Skeletal muscle tissue (tissue), 3 donors: ENCODE measurements at regions not wholly inside any gene's neighbourhood (a gene's known extent, or its start where the extent isn't known, plus 50 kb on each side); places are given as distances from the start of the nearest gene placed in this dataset.

Experiments
- H3K27ac ChIP-seq: one replicate; pipeline ENCODE4 v1.7.0; 2013; ENCODE audit warnings: mild to moderate bottlenecking, low read depth, low read length, inconsistent platforms
- H3K27me3 ChIP-seq, 3 donors: one replicate each; pipeline ENCODE4 v1.7.0; 2013; ENCODE audit warnings: low read length in 3 of 3; ENCODE audit not compliant: control insufficient read depth in 3 of 3, insufficient read depth in 3 of 3
- H3K36me3 ChIP-seq, 3 donors: one replicate each; pipeline ENCODE4 v1.7.0; 2013; ENCODE audit warnings: low read length in 3 of 3; ENCODE audit not compliant: control insufficient read depth in 3 of 3, insufficient read depth in 3 of 3
- H3K4me1 ChIP-seq, 3 donors: one replicate each; pipeline ENCODE4 v1.7.0; 2013; ENCODE audit warnings: low read length in 3 of 3, mild to moderate bottlenecking in 3 of 3; ENCODE audit not compliant: control insufficient read depth in 3 of 3, insufficient read depth in 3 of 3
- H3K4me3 ChIP-seq, 3 donors: one replicate each; pipeline ENCODE4 v1.7.0; 2013; ENCODE audit warnings: low read length in 3 of 3
- H3K9ac ChIP-seq, 3 donors: one replicate each; pipeline ENCODE4 v1.7.0; 2013; ENCODE audit warnings: low read length in 3 of 3, mild to moderate bottlenecking in 3 of 3, moderate library complexity in 2 of 3, low read depth in 1 of 3
- H3K9me3 ChIP-seq, 3 donors: one replicate each; pipeline ENCODE4 v1.7.0; 2013; ENCODE audit warnings: low read length in 3 of 3; ENCODE audit not compliant: control insufficient read depth in 3 of 3
- donor health status: Osteomylitis.

DNA sequence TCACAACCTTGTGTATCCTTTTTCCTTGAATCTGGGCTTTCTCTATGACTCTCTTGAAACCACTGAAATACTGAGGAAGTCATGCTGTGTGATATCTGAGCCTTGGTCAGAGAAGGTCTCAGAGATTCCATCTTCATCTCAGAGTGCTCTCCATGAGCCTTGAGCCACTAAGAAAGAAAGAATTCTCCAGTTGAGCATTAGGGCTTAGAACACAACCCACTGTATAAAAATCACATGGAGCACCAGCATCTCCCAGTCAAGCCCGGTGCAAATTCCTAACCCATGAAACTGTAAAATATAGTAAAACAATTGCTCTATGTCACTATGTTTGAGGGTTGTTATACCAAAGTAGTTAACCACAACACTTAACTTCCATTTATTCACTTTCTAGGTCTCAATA lies 181.4 kb downstream of the MOXD1 start:
- H3K4me3 ChIP-seq: no peak overlapping the region
- no peaks in the 10 kb centered on the region for H3K9me3 ChIP-seq
- H3K27ac ChIP-seq: no peak overlapping the region
- no peaks in the 10 kb centered on the region for H3K36me3 ChIP-seq
- no peak overlapping the region for H3K9ac ChIP-seq
- H3K4me1 ChIP-seq: no peaks in the 10 kb centered on the region
- H3K27me3 ChIP-seq: no peaks in the 10 kb centered on the region

DNA sequence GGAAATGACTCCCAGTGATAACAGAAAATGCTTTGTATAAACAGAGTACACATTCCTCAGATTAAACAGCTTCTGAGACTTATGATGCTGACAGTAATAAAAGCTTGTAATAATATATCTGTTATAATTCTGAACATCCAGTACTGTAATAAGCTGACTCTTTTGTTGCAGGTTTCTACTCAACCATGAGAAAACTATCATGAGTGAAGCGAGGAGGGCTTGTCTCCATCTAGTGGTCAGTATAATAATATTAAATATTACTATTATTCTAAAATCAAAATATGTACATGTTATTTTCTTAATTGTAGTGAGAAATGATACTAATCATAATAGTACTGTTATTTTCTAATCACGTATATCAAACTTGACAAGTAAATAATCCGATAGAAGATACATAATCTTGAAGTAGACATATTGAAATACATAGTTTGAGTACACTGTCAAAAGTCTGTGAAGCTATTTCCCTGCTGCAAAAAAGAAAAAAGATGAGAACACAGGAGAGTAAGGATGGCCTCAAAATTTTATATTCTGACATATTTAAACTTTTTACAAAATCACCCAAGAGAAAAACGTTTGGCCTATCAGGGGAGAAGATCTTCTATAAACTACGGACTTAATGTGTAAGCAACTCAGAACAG lies 183.1 kb downstream of the MOXD1 start:
- Histone ChIP-seq H3K9ac (no peak overlapping the region), H3K4me3 (no peak overlapping the region), H3K36me3 (no peaks in the 10 kb centered on the region), H3K9me3 (no peaks in the 10 kb centered on the region), H3K27me3 (no peaks in the 10 kb centered on the region), H3K4me1 (no peaks in the 10 kb centered on the region), H3K27ac (no peak overlapping the region)

DNA sequence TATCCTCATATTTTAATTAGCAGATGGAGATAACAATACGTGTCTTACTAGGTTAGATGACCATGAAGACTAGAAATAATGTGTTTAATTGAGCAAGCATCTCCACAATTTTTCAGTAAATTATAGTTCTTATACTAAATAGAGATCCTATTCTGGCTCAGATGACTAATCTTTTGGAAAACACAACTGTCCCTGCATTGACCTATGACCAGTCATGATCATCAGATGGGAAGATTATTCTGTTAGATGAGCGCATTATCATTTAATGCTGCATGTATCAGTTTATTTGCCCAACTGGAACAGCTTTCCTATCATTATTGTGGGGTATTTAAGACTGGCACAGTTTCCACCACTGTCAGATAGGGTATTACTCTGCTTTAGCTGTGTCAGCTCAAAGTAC lies 185.5 kb downstream of the MOXD1 start:
- Histone ChIP-seq H3K4me1 (no peaks in the 10 kb centered on the region), H3K9me3 (no peaks in the 10 kb centered on the region), H3K36me3 (no peaks in the 10 kb centered on the region), H3K9ac (no peak overlapping the region), H3K4me3 (no peak overlapping the region), H3K27ac (no peak overlapping the region), H3K27me3 (no peaks in the 10 kb centered on the region)

DNA sequence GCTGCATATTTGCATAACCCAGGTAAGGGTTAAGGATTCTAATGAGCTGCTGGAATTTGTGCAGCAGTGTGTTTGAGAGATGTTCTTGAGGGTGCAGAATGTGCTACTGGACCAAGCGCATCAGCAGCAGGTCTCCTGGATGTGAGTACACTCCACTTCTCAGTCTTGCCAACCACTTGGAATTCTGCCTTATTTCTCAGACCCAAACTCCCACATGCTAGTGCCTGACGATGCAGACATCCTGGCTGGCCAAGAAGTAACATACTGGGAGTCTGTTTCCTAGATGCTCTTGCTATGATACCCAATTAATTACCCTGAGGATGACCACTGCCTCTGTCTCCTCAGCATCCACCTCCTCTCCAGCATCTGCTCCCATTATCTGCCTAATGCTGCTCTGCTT lies 186.6 kb downstream of the MOXD1 start:
- H3K4me3 ChIP-seq: no peak overlapping the region
- no peaks in the 10 kb centered on the region for H3K4me1 ChIP-seq
- H3K9me3 ChIP-seq: no peaks in the 10 kb centered on the region
- no peaks in the 10 kb centered on the region for H3K36me3 ChIP-seq
- H3K27me3 ChIP-seq: no peaks in the 10 kb centered on the region
- no peak overlapping the region for H3K9ac ChIP-seq
- no peak overlapping the region for H3K27ac ChIP-seq

DNA sequence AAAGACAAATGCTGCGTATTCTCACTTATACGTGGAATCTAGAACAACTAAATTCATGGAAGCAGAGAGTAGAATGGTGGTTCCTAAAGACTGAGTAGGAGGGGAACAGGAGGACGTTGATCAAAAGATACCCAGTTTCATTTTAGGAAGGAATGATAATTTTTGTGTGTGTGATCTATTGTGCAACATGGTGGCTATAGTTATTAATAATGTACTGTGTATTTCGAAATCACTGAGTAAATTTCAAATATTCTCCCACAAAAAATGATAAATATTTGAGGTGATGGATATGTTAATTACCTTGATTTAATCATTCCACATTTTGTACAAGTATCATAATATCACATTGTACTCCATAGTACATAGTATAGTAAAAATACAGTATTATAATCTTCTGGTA lies 187.5 kb downstream of the MOXD1 start:
- no peak overlapping the region for H3K4me3 ChIP-seq
- no peak overlapping the region for H3K27ac ChIP-seq
- no peaks in the 10 kb centered on the region for H3K9me3 ChIP-seq
- H3K36me3 ChIP-seq: no peaks in the 10 kb centered on the region
- H3K4me1 ChIP-seq: no peaks in the 10 kb centered on the region
- no peak overlapping the region for H3K9ac ChIP-seq
- no peaks in the 10 kb centered on the region for H3K27me3 ChIP-seq

DNA sequence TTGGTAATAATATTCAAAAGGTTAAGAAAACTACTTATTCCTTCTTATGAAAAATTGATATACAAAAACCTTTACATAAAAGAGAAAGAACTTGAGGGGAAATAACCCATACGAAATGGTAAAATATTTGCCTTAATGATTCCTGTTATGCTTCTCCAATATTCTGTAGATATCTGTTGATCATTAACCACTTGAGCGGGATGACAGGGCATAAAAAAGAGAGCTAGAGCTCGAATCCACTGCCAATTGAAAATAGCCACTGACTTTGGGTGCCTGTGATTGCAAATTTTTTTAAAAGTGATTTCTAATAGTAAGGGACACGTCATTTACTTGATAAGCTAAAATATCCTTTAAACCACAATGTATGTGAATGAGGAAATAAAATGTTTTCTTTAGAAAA lies 188.1 kb downstream of the MOXD1 start:
- Histone ChIP-seq H3K27ac (no peak overlapping the region), H3K4me3 (no peak overlapping the region), H3K9me3 (no peaks in the 10 kb centered on the region), H3K27me3 (no peaks in the 10 kb centered on the region), H3K4me1 (no peaks in the 10 kb centered on the region), H3K36me3 (no peaks in the 10 kb centered on the region), H3K9ac (no peak overlapping the region)

DNA sequence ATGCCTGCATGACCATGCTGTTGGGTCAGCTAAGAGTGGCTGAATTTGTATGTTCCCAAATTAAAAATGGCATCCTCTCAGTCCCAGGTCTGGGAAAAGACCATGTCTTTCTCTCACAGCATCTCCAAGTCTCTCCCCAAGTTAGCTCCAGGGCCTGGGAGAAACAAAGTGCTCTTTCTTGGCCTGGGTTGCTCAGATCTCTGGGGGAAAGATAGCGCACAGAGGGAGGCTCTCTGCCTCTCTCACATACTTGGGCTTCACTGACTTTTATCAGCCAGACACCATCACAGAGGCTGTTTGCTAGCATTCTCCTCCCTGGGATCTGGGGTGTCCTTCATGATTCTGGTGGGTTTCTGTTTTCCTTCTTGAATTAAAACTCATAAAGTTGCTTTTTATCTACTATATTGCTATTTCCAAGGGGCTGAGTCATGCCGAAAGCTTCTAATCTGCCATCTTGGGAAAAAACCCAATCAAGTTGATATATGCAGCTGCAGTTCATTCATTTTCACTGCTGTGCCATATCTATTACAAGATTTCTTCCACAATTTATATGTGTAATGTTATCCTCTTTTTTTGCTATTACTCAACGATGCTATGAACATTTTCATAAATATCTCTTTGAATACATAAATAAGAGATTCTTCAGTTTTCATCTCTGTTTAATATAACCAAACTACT lies 190.2 kb downstream of the MOXD1 start:
- Histone ChIP-seq H3K4me3 (no peak overlapping the region), H3K4me1 (no peaks in the 10 kb centered on the region), H3K27ac (no peak overlapping the region), H3K9me3 (no peaks in the 10 kb centered on the region), H3K27me3 (no peaks in the 10 kb centered on the region), H3K36me3 (no peaks in the 10 kb centered on the region), H3K9ac (no peak overlapping the region)

DNA sequence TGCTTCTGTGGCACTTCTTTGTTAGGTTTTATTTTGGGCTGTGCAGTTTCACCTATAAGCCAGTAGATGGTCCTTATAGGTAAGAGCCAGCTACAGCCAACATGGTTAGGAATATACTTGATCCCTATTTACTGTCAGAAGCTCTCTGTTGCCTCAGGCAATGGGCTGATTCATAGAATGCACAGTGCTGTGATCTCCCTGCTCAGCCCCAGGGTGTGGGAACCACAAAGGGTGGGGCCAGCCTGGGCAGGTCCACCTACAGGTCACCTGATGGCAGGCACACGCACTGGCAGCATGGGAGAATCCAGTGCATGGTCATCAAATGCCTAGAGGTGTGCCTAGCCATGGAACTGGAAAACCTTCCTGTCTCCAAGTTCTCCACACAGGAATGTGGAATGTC lies 191.9 kb downstream of the MOXD1 start:
- H3K27ac ChIP-seq: no peak overlapping the region
- H3K9ac ChIP-seq: no peak overlapping the region
- no peaks in the 10 kb centered on the region for H3K4me1 ChIP-seq
- H3K4me3 ChIP-seq: no peak overlapping the region
- no peaks in the 10 kb centered on the region for H3K9me3 ChIP-seq
- no peaks in the 10 kb centered on the region for H3K36me3 ChIP-seq
- H3K27me3 ChIP-seq: no peaks in the 10 kb centered on the region

DNA sequence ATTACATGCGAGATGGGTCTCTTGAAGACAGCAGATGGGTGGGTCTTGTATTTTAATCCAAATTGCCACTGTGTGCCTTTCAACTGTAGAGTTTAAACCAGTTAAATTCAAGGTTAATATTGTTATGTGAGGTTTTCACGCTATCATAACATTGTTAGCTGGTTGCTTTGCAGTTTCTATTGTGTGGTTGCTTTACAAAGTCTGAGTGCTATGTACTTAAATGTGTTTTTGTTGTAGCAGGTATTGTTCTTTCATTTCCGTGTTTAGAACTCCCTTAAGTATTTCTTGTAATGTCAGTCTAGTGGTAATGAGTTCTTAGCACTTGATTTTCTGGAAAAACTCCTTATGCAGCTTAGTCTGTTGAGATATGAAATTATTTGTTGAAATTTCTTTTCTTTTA lies 193.3 kb downstream of the MOXD1 start:
- Histone ChIP-seq H3K4me1 (no peaks in the 10 kb centered on the region), H3K9me3 (no peaks in the 10 kb centered on the region), H3K9ac (no peak overlapping the region), H3K36me3 (no peaks in the 10 kb centered on the region), H3K27me3 (no peaks in the 10 kb centered on the region), H3K27ac (no peak overlapping the region), H3K4me3 (no peak overlapping the region)

DNA sequence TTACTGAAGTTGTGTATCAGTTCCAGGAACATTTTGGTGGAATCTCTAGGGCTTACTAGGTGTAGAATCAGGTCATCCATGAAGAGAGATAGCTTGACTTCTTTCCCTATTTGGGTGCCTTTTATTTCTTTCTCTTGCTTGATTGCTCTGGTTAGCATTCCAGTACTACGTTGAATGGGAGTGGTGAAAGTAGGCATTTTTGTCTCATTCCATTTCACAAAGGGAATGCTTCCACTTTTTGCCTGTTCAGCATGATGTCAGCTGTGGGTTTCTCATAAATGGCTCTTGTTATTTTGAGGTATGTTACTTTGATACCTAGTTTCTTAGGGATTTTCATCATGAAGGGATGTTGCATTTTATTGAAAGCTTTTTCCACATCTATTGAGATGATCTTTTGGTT lies 195.3 kb downstream of the MOXD1 start:
- Histone ChIP-seq H3K27me3 (no peaks in the 10 kb centered on the region), H3K27ac (no peak overlapping the region), H3K9ac (no peak overlapping the region), H3K4me3 (no peak overlapping the region), H3K9me3 (no peaks in the 10 kb centered on the region), H3K4me1 (no peaks in the 10 kb centered on the region), H3K36me3 (no peaks in the 10 kb centered on the region)
